ENCODE measurements at regions not wholly inside any gene's neighbourhood (a gene's known extent, or its start where the extent isn't known, plus 50 kb on each side); places are given as distances from the start of the nearest gene placed in this dataset.
"Not testable (repeated sequence)": the region's sequence is repeated elsewhere in the genome, so short reads cannot be mapped to it uniquely, and the experiment has no call there.

GRCh38 chr12:112711026-112711425, 80.5 kb upstream of the RPH3A start:
- DNase-seq (ENCODE audit: low read depth): no peak

DNA sequence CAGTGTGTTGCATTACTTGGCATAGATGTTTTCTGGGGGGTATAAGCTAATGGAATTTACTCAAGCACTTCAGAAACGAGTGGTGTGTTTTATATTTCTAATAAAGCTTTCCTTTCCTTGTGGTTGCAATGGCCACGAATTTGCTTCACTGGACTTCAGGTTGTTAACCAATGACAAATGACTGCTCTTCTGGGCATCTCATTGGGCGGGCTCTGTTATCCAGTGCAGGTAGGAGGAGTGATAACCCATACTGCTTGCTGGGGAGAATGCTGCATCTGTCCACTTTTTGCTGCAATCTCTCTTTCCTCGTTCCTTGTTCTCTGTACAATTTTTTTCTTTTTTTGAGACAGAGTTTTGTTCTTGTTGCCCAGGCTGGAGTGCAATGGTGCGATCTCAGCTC, 80.0 kb upstream of the RPH3A start:
- DNase-seq (ENCODE audit: low read depth): no peak

- DNase-seq (ENCODE audit: low read depth): not testable (repeated sequence)
Measured at GRCh38 chr12:112712751-112713150, 78.8 kb upstream of the RPH3A start.

DNA sequence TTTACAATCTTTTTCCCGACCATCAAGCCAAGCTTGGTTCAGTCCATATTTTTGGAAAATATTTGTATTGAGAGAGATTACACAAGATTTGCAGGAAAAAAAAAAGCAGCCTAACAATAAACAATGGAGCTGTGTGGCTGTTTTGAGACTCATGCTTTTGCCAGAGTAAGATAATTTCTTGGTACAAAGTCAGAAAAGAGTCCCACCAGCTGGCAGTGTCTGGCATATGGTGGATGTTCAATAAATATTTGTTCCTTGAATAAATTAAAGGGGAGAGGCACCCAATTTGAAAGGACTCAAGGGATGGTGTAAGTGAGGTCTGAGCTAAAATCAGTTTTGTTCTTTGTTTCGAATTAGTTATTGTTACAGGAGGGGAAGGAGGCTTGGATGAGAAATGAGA, 78.1 kb upstream of the RPH3A start:
- no peak for DNase-seq (ENCODE audit: low read depth)

GRCh38 chr12:112714166-112714710, 77.3 kb upstream of the RPH3A start:
- peak; percentile 34 for DNase-seq (ENCODE audit: low read depth)

GRCh38 chr12:112716099-112717093, 75.2 kb upstream of the RPH3A start:
- DNase-seq (ENCODE audit: low read depth): peak; percentile 28

GRCh38 chr12:112728864-112729263, 62.7 kb upstream of the RPH3A start:
- DNase-seq (ENCODE audit: low read depth): no peak

- DNase-seq (ENCODE audit: low read depth): no peak
Measured at GRCh38 chr12:112734859-112735695, 56.5 kb upstream of the RPH3A start.

DNA sequence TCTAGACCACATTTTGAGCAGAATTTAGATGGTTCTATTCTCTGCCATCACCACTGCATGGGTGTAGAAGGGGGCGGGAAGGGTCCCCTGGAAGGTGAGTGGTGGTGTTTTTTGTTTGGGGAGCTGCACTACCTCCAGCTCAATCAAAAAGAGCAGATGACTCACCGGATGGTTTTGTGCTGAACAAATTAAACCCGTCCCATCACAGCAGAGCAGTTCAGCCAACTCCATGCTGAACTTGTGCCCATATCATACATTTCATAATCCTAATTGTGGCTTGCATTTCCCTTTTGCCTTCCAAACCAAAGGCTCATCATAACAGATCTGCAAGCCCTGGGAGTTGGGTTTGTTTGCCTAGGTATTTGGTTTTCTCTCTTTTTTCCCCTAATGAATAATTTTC, 53.0 kb upstream of the RPH3A start:
- DNase-seq (ENCODE audit: low read depth): no peak

DNA sequence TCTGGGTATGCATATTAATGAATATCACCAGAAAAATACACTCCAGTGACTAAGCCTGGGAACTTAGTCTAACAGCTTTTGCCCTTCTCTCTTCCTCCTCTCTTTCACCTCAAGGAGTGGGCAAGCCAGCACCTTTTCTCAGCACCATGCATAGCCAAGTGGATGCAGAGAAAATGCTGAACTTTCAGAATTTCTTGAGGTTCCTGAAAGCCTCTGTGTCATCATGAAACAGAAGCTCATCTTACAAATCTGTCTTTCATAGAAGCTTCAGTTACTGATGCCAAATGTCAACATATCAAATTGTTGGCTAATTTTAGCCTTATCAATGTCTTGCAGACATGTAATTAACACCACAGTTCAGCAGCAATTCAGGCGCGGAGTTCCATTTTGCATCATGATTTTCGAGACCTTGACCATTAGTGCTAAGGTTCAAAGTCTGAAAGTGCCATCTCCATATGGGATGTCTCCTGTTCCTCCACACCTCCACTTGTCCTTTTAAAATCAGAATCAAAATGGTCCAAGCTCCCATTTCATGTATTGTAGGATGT, 51.1 kb upstream of the RPH3A start:
- no peak for DNase-seq (ENCODE audit: low read depth)

- no peak for DNase-seq (ENCODE audit: low read depth)
Measured at GRCh38 chr12:112741106-112741505, 50.4 kb upstream of the RPH3A start.
